Activated CD4-positive, CD25-positive, alpha-beta regulatory T cell (primary cell): ENCODE measurements at regions not wholly inside any gene's neighbourhood (a gene's known extent, or its start where the extent isn't known, plus 50 kb on each side); places are given as distances from the start of the nearest gene placed in this dataset.

ENCODE experiments used
- DNase-seq, 4 experiments: peaks; one replicate each; lab custom pipeline; 2025; lab: John Stamatoyannopoulos, UW

GRCh38 chr18:67290421-67290820, 226.1 kb downstream of the DSEL start:
- no peak for DNase-seq

DNA sequence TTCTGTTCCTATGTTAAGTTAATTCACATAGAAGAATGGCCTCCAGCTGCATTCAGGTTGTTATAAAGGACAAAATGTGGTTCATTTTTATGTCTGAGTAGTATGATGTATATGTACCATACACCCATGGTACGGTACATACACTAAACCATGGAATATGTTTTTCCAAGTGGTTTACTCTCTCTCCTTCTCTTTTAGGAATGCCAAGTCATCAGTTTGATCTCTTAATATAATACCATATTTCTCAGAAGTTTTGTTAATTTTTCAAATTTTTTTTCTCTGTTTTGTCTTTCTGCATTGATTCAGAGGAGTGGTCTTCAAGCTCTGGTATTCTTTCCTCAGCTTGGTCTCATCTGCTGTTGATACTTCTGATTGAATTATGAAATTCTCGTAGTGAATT, 230.9 kb downstream of the DSEL start:
- DNase-seq: no peak

GRCh38 chr18:67282796-67283195, 233.7 kb downstream of the DSEL start:
- no peak for DNase-seq

- no peak for DNase-seq
Observed at GRCh38 chr18:67281746-67282145, 234.8 kb downstream of the DSEL start.

GRCh38 chr18:67280486-67281242, 235.9 kb downstream of the DSEL start:
- no peak for DNase-seq

DNA sequence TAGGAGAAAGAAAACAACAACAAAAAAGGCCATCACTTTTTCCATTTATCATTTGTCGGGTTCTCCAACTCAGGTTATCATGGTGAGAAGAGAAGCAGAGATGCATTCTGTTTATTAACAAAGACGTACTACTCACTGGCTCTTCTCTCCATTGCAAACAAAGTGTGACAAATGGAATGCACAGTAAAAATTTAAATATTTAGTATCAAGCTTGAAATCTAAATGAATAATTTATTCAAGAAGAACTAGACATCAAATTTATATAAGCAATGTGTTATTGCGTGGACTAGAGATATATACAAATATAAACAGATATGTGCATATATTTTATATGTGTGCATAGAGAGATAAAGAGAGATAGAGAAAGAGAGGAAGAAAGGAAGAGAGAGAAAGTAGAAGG, 236.5 kb downstream of the DSEL start:
- no peak for DNase-seq

DNA sequence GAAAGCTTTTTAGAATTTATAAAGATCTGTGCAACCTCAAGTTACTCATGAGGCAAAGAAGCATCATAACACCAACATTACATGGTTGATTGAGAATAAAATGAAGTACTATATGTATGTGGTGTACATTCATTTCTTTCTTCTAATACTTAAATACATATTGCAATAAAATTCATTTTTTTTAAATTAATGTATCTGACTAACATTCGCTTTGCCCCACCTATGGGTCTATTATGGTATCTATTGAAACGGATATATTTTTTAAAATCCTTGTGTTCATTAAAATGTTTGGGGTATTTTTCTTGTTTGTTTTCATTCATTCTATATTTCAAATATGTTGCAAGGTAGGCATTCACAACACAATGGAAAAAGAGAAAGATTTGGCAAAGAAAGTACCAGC, 237.5 kb downstream of the DSEL start:
- no peak for DNase-seq

- no peak for DNase-seq
Observed at GRCh38 chr18:67276638-67277037, 239.9 kb downstream of the DSEL start.

- DNase-seq: no peak
Observed at GRCh38 chr18:67273288-67273687, 243.2 kb downstream of the DSEL start.

DNA sequence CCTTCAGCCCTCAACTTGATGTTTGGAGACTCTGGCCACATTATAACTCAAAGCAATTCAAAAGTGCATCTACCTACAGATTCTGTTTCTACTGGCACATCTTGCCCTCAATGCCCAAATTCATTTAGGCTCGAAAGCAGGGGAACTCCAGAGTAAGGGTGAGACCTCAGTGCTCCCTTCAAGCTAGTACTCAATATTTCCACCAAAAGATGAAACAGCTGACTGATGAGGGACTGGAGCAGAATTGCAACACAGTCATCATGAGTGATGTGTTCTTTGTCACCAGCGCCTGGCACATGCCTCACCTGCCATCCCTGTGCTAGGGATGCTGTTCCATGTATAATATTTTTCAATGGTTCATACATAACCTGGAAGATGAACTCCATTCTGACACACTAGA, 247.3 kb downstream of the DSEL start:
- no peak for DNase-seq

DNA sequence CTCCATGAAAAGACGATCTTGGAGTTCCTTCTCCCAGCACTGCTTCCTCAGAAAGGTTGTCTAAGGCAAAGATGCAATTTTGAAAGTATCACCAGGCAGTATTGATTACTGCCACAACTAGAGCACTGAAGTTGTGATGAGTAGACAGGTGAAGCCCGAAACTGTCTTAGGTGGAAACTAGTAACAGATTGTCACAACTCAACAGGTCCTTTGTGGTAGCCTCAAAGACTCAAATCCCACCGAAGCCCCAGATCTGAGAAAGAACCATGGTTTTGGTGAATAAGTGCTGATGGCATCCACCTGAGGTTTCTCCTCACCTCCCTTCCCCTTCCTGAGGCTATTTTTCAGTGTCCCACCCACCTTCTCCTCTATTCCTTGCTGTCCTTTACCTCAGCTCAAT, 248.0 kb downstream of the DSEL start:
- DNase-seq: no peak

DNA sequence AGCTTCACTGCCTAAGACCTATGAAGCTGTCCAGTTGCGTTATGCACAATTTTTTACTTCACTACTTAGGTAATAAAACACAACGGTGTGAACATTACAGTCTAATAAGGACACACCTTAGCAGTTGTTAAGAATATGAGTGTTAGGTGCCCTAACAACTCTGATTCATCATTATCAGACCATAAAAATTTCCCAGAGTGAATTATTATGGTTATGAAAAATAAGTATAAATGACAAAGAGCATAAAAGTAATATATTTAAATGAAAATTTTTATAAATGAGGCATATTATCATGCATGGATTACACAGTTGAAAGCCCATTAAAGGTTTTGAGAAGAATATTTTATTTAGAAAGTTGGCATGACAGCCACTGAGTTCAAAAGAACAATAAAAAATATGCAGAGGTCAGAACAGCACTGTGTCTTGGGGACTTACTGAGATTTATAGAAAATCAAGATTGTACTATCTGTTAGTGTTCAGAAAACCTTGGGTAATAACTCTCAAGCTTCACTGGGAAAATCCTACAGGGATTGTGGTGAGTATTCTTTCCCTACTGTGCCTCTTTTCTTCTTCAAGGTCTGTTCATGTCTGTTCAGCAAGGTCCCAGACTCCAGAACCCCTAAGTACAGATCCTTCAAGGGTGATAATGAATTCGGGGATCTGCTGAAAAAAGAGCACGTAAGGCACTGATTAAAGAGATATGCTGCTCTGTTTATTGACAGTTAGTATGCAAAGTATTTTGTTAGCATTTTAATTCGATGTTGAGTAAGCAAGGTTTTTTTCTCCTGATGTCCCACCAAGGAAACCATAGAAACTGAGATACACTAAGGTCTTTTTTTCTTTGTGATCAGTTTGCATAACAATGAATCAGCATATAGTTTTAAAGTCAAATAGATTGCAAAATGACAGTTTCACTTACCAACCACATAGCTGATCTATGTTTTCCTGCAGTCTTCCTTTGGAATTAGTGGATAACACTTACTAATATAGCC, 250.0 kb downstream of the DSEL start:
- no peak for DNase-seq

DNA sequence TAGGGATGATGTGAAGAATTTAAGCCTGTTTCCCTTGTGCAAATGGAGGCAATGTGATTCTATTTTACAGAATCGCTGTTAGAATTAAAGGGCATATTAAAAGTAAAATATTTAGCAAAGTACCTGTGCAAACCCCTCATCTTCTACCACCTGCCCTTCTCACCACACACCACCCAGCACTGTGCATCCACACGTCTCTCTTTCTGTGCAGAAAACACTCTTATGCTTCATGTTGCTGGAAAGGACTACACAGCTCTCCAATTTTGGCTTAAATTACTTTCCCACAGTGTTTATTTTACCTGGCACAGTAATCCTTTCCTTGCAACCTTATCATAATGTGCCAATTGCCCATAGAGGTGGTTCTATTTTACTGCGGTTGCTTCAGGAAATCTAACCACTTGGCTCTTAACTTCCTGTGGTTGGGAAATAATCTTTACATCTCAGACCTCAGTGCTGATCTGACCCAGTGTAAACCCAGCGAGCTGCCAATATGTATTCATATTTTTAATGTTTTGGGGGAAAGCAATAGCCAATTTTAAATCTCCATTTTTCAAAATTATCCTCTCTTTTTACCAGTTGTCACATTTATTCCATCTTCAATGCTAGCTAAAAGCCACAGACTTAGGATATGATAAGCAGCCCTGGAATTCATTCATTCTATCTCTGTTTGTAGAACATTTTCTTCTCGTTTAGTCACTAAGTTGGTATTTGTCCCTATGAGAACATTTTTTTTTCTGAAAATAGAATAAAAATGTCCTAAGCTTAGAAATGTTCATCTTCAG, 250.9 kb downstream of the DSEL start:
- DNase-seq: no peak

DNA sequence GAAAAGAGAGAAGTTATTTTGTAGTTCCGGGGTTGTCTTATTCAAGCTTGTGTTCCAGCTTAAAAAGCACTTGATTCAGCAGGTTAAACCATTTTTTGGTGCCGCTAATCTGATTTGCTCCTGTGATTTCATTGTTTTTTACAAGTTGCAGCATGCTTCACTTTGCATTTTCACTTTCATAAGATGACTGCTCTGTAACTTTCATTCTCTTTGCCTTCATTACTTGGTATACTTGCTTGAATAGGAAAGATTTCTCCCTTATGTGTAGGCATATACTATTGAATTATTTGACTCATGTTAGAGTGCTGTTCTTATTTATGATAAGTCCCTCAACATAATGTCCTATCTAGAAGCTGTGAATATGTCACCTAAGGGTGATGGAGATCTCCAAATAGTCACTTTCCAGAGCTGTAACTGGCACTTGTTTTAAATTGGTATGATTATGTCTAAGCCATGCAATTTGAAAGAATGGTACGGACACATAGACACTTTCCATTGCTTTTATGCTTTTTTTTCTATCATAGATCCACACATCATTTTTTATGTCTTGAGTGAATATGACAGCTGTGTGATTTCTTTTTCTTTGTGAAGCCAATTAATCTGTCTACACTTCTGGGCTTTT, 254.5 kb downstream of the DSEL start:
- no peak for DNase-seq

GRCh38 chr18:67260841-67261240, 255.7 kb downstream of the DSEL start:
- DNase-seq: no peak

DNA sequence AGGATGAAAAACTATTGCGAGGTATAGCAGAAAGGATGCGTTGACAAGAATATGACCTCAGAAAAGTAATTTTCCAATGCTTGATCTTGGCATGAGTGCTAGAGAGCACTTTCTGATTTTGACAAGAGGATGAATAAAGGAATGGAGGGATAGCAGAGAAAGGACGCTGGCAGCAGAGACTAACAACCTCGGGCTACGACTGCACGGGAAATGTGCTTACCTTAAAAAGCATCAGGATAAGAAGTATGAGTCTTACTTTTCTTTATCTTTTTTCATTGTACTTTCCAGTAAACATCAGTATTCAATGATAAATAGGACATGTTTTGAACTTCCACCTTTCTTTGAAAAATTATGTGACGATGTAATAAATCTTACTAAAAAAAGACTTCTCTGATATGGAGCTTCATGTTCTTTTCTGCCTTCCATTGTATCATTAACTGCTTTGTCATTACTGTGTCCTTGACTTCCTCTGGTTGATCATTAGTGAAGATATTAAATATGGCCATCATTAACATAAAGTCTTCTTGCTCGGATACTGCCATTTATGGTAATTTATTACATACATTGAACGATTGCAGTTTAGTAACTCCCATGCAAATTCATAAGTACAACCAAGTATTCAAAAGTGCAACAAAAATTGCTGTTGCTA, 265.6 kb downstream of the DSEL start:
- DNase-seq: no peak

GRCh38 chr18:67243799-67244587, 272.5 kb downstream of the DSEL start:
- no peak for DNase-seq

DNA sequence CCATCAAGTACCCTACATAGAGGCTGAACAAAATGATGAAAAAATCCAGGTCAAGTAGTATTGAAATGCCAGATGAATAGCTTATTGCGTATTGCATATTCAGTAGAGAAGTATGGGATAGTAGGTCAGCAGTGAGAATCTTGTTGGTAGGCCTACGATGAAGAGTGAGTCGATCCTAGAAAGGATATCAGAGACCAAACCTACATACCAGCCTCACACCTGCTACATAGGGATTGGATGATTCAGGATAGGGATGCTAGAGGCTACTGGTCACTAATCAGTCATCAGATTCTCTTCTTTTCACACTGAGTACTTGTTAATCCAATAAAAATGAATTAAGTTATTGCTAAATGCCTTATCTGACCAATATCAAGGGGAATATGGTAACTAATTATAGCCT, 274.5 kb downstream of the DSEL start:
- DNase-seq: no peak

DNA sequence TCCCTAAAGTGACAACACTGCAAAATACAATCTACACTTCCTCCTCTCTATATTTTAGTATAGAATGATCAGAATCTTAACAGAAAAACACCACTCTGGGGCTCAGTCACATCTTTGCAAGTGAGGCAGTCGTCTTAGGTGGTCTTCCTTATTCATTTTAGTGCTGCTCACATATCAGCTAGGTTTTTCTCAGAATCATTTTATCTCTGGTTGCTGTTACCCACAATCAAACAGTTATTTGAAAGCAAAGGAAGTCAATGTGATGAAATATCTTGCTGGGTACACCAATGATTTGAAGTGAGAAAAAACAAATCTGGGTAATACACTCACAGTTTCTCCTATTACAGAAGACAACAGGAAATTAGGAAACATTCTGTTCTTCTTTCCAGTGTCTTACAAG, 275.2 kb downstream of the DSEL start:
- no peak for DNase-seq

DNA sequence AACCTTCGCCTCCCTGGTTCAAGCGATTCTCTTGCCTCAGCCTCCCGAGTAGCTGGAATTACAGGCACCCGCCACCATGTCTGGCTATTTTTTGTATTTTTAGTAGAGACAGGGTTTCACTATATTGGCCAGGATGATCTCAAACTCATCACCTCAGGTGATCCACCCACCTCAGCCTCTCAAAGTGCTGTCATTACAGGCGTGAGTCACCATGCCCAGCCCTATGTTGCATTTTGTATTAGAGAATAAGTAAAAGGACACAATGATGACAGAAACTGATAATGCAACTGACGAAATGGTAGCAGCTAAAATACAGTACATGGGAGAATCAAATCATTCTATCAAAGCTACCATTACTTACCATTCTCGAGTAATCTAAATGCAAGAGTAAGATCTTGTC, 276.7 kb downstream of the DSEL start:
- DNase-seq: no peak

- DNase-seq: no peak
Observed at GRCh38 chr18:67232991-67233390, 283.5 kb downstream of the DSEL start.
